ENCODE measurements at regions not wholly inside any gene's neighbourhood (a gene's known extent, or its start where the extent isn't known, plus 50 kb on each side); places are given as distances from the start of the nearest gene placed in this dataset.

- Mint-ChIP-seq H3K36me3 (ENCODE audit: low read depth) (no peaks in the 10 kb centered on the region), H3K27me3 (ENCODE audit: low read depth) (no peaks in the 10 kb centered on the region), H3K4me3 (no peak overlapping the region), H3K9me3 (peaks cover 2% of the 10 kb centered on the region), H3K27ac (ENCODE audit: unreplicated experiment) (no peak overlapping the region), H3K4me1 (peaks cover 14% of the 10 kb centered on the region)
- TF ChIP-seq, protein P1, sequence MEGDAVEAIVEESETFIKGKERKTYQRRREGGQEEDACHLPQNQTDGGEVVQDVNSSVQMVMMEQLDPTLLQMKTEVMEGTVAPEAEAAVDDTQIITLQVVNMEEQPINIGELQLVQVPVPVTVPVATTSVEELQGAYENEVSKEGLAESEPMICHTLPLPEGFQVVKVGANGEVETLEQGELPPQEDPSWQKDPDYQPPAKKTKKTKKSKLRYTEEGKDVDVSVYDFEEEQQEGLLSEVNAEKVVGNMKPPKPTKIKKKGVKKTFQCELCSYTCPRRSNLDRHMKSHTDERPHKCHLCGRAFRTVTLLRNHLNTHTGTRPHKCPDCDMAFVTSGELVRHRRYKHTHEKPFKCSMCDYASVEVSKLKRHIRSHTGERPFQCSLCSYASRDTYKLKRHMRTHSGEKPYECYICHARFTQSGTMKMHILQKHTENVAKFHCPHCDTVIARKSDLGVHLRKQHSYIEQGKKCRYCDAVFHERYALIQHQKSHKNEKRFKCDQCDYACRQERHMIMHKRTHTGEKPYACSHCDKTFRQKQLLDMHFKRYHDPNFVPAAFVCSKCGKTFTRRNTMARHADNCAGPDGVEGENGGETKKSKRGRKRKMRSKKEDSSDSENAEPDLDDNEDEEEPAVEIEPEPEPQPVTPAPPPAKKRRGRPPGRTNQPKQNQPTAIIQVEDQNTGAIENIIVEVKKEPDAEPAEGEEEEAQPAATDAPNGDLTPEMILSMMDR (conservative IDR thresholded peaks at IDR 0.05), result no peak
- no peak for DNase-seq (ENCODE audit: low read depth, low spot score)
Measured at GRCh38 chr12:42809226-42809625, 219.7 kb upstream of the PRICKLE1 start.

- Mint-ChIP-seq H3K27me3 (ENCODE audit: low read depth) (no peaks in the 10 kb centered on the region), H3K9me3 (peaks cover 2% of the 10 kb centered on the region), H3K4me3 (no peak overlapping the region), H3K4me1 (peaks cover 14% of the 10 kb centered on the region), H3K36me3 (ENCODE audit: low read depth) (no peaks in the 10 kb centered on the region), H3K27ac (ENCODE audit: unreplicated experiment) (no peak overlapping the region)
- DNase-seq (ENCODE audit: low read depth, low spot score), result no peak
- TF ChIP-seq, protein P1 (conservative IDR thresholded peaks at IDR 0.05), result no peak
Measured at GRCh38 chr12:42807766-42808165, 218.2 kb upstream of the PRICKLE1 start.

DNA sequence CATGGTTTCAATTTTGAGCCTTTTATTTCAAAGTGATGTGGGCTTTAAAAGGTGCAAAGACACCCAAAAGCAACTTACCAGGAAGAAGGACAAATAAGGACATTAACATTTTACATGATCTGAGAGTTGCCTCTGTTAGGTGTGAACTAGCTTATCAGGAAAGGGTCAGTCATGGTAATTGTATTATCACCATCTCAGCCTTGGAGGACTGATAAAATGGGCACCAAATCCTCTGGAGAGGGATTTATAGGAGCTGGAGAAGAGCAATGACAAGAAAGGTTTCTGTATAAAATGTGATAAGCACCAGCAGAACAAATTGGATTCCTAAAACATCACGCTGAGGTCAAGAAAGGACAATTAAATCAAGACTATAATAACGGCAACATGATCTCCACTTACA lies 217.7 kb upstream of the PRICKLE1 start:
- no peaks in the 10 kb centered on the region for H3K27me3 Mint-ChIP-seq (ENCODE audit: low read depth)
- no peak overlapping the region for H3K27ac Mint-ChIP-seq (ENCODE audit: unreplicated experiment)

DNA sequence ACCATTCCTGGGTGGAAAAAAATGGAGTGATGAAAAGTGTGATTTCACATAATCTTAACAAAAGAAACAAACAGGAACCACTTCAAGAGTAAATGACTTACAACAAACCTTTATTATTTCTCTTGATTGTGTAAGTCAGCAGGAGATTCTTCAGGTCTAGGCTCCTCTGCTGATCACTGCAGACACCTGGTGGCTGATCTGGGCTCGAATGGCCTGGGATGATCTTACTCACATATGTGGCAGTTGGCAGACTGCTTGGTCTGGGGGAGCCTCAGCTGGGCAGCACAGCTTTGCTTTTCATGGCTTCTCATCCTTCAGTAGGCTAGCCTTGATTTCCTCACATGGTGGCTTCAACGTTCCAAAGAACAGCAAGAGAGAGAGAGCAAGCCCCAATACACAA lies 215.4 kb upstream of the PRICKLE1 start:
- H3K9me3 Mint-ChIP-seq, result peaks cover 2% of the 10 kb centered on the region
- peaks cover 14% of the 10 kb centered on the region for H3K4me1 Mint-ChIP-seq

More for the DNA sequence above, 217.7 kb upstream of the PRICKLE1 start:
- no peak overlapping the region for H3K4me3 Mint-ChIP-seq
- DNase-seq (ENCODE audit: low read depth, low spot score), result no peak
- TF ChIP-seq, protein P1 (conservative IDR thresholded peaks at IDR 0.05), result no peak
- H3K9me3 Mint-ChIP-seq, result peaks cover 2% of the 10 kb centered on the region
- H3K36me3 Mint-ChIP-seq (ENCODE audit: low read depth), result no peaks in the 10 kb centered on the region
- H3K4me1 Mint-ChIP-seq, result peaks cover 14% of the 10 kb centered on the region

GRCh38 chr12:42802785-42803189 lies 213.2 kb upstream of the PRICKLE1 start:
- no peak overlapping the region for H3K27ac Mint-ChIP-seq (ENCODE audit: unreplicated experiment)
- H3K4me3 Mint-ChIP-seq, result no peak overlapping the region
- no peak for DNase-seq (ENCODE audit: low read depth, low spot score)
- peaks cover 6% of the 10 kb centered on the region for H3K4me1 Mint-ChIP-seq
- H3K9me3 Mint-ChIP-seq, result peaks cover 2% of the 10 kb centered on the region
- TF ChIP-seq, protein P1 (conservative IDR thresholded peaks at IDR 0.05), result no peak
- H3K36me3 Mint-ChIP-seq (ENCODE audit: low read depth), result no peaks in the 10 kb centered on the region
- no peaks in the 10 kb centered on the region for H3K27me3 Mint-ChIP-seq (ENCODE audit: low read depth)

More for the DNA sequence above, 215.4 kb upstream of the PRICKLE1 start:
- no peak overlapping the region for H3K27ac Mint-ChIP-seq (ENCODE audit: unreplicated experiment)
- no peak overlapping the region for H3K4me3 Mint-ChIP-seq
- H3K27me3 Mint-ChIP-seq (ENCODE audit: low read depth), result no peaks in the 10 kb centered on the region
- TF ChIP-seq, protein P1 (conservative IDR thresholded peaks at IDR 0.05), result no peak
- DNase-seq (ENCODE audit: low read depth, low spot score), result no peak
- H3K36me3 Mint-ChIP-seq (ENCODE audit: low read depth), result no peaks in the 10 kb centered on the region

DNA sequence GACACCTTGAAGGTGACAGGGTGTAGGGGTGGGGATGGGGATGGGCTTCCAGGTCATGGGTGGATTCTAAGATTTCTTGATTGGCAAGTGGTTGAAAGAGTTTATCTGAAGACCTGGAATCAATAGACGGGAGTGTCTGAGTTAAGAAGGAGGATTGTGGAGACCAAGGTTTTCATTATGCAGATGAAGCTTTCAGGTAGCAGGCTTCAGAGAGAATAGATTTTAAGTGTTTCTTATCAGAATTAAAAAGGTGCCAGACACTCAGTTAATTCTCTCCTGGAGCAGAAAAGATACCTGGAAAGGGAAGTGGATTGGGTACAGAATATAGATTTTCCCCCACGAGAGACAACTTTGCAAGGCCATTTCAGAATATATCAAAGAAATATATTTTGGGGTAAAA lies 211.7 kb upstream of the PRICKLE1 start:
- Mint-ChIP-seq H3K36me3 (ENCODE audit: low read depth) (no peaks in the 10 kb centered on the region), H3K4me3 (no peak overlapping the region), H3K9me3 (peaks cover 2% of the 10 kb centered on the region), H3K4me1 (no peaks in the 10 kb centered on the region), H3K27ac (ENCODE audit: unreplicated experiment) (no peak overlapping the region), H3K27me3 (ENCODE audit: low read depth) (no peaks in the 10 kb centered on the region)
- TF ChIP-seq, protein P1 (conservative IDR thresholded peaks at IDR 0.05), result no peak
- no peak for DNase-seq (ENCODE audit: low read depth, low spot score)
